ENCODE measurements at regions not wholly inside any gene's neighbourhood (a gene's known extent, or its start where the extent isn't known, plus 50 kb on each side); places are given as distances from the start of the nearest gene placed in this dataset.
"Not testable (repeated sequence)": the region's sequence is repeated elsewhere in the genome, so short reads cannot be mapped to it uniquely, and the experiment has no call there.

- no peak for DNase-seq (ENCODE audit: low read depth)
Observed at GRCh38 chr6:6867404-6867799, 240.4 kb upstream of the RREB1 start.

- DNase-seq (ENCODE audit: low read depth) = no peak
Observed at GRCh38 chr6:6869094-6869493, 238.7 kb upstream of the RREB1 start.

DNA sequence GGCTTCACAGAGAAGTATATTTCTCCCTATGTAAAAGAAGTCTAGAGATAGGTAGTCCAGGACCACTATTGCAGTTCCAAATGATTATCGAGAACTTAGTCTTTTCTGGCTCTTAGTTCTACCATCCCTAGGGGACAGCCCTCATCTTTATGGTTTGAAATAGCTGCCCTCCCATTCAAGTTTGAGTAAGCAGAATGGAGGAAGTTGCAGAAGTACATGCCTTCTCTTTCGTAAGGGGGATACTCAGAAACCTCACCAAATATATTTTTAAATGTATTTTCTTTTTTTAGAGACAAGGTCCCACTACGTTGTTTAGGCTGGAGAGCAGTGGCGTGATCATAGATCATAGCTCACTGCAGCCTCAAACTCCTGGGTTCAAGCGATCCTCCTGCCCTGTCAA is 236.8 kb upstream of the RREB1 start:
- DNase-seq (ENCODE audit: low read depth) = no peak

DNA sequence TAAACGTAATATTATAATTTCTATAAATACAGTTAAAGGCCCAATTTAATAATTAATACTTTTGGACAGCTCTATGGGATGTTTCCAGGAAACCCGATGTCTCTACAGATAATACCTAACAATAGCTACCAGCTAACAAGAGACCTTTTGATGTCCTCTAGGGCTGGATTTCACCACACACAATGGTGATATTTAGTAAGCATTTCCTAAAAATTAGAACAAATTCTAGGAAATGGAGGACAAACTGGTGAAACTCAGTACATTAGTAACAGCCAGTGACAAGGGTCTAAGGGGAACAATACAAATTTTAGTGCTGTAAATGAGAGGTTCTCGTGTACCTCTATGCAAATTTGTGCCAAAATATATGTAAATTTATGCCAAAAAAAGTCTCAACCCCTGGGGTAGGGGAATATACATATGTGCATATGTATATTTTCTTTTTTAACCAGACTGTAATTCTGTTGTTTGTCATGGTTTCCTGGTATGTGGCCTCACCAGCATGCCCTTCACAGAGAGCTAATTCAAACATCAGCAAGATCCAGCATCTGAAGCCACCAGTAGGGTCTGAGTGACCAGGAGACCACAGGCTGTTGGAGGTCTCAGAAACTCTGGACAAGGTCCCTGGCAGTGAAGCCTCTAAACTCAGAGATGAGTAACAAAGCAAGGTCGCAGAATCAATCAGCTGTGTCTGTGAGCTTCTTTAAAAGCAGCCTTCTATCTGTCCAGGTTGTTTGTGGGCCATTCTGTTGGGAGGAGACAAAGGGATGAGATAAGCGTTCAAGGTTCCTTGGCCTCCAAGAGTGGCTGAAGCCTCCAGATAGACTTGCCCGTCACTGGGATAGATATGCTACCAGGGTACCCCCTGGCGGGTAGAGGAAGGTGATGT is 235.1 kb upstream of the RREB1 start:
- DNase-seq (ENCODE audit: low read depth) = no peak

DNA sequence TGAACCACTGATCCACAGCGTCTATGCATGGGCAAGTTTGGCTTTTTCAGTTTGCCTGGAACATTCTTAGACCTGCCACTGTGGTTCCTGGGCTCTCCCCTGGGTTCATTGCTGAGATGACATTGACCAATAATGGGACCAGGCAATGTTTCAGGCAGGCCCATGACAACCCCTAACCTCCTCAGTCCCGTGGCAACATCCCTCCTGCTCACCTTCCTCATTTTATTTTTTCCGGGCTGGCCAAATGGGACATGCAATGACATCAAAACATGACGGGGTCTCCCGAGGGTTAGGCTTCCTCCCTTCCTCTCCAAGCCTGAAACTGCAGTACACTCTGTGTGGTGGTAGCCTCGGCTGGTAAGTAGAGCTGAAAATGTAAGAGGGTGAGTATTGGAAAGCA is 234.0 kb upstream of the RREB1 start:
- DNase-seq (ENCODE audit: low read depth) = no peak

DNA sequence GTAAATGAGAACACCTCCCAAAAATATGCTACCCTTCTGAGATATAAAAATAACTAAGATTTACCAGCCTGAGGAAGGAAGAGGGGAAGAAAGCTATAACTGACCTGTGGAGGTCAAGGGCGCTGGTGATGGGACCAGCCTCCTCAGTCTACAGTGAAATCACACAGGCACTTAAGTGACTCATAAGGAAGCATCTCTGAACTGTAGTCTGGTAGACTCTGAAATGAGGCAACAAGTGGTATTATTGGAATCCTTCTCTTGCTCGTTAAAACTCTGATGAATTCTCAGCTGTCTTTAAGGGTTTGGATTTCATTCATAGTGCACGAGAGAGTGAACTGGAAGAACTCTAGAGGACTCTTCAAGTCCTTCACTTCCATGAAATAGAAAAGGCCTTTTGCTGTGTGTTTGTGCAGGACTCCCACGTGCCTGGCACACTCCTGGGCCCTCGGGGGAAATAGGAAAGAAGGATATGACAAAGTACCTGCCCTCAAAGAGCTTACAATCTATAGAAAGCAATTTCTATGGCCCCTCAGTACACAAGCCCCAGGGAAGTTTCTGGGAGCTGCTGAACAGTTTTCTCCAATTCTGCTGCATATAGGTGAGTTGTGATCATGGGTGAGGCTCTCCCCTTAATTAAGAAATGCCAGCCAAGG is 231.8 kb upstream of the RREB1 start:
- DNase-seq (ENCODE audit: low read depth) = no peak

- not testable (repeated sequence) for DNase-seq (ENCODE audit: low read depth)
Observed at GRCh38 chr6:6877792-6878191, 230.0 kb upstream of the RREB1 start.

GRCh38 chr6:6878887-6879585 is 228.7 kb upstream of the RREB1 start:
- DNase-seq (ENCODE audit: low read depth) = no peak

- not testable (repeated sequence) for DNase-seq (ENCODE audit: low read depth)
Observed at GRCh38 chr6:6879586-6879974, 228.2 kb upstream of the RREB1 start.

- DNase-seq (ENCODE audit: low read depth) = no peak
Observed at GRCh38 chr6:6880745-6881437, 226.9 kb upstream of the RREB1 start.

DNA sequence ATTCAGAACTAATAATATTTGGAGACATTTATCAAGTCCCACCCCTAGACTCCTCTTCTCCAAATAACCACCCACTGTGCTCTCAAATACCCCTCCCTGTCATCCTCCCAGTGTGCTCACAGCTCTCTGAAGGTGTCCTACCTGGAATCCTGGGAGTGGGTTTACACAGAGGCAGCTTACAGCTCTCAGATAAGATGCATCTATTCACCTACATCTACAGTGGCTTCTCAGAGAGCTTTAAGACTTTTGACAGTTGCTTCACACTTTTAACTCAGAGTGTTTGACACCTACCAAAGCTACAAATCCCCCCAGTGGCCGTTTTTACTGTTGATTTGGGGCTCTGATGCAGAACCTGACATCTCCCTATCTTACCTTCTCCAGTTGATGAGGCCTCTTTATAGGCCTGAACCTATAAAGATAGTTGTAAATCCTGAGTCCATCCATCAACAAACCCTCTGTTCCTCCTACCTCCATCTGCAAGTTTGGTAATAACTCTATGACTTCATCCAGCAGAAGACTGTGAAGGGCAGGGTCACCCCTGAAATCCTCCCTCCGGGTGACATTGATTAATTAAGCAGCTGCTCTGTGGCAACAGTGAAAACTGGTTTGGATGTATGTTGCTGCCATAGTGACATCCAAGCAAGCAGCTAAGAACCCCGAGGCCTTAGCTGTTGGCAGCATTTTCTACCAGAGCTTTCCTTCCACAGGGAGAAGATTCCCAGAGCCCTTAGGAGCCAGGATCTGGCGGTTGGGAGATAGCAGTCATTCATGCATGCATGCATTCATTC is 226.1 kb upstream of the RREB1 start:
- DNase-seq (ENCODE audit: low read depth) = no peak

DNA sequence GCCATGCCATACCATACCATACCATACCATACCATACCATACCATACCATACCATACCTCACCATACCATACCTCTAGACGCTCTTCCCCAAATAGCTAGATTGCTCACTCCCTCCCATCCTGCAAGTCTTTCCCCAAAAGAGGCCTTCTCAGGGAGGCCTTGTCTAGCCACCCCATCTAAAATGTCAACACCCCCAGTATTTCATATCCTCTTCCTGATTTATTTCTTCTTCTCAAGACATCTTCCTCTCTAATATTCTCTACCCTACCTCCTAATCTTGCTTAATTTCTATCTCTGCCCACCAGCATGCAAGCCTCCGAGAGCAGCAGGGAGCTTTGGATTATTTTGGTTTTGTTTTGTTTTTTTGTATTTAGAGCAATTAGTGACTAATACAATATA is 225.2 kb upstream of the RREB1 start:
- no peak for DNase-seq (ENCODE audit: low read depth)

- DNase-seq (ENCODE audit: low read depth) = no peak
Observed at GRCh38 chr6:6883011-6883410, 224.8 kb upstream of the RREB1 start.

DNA sequence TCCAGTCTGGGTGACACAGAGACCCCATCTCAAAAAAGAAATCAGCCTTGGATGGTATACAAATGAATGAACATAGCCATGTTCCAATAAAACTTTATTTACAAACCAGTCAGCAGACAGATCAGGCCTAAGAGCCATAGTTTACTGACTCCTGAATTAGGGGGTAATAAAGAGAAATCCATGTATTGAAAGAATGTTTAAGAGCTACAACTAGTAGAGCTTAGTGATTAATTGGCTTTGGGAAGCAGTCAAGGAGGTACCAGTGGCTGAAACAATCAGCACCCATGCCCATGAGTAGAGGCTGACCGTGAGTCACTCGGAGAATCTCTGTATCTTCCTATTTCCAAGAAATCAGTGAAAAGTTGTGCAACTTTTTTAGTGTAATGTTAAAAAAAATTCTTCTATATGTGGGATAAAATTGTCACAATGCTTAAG is 223.6 kb upstream of the RREB1 start:
- no peak for DNase-seq (ENCODE audit: low read depth)

DNA sequence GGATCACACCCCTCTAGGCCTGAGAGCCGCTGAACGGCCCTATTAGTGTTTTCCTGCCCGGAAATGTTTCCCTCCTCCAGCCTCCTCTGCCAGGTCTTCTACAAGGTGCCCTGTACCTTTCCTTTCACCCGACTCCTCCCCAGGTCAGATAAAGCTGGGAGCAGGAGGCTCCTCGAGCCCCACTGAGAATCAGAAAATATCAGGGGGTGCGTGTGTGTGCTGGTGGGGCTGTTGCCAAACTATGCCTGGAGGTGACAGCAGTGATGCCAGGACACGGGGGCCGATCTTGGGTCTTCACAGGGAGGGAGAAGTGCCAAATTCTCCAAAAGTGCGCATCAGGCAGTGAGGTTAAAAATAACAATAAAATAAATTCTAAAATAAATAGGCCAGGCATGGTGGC is 222.8 kb upstream of the RREB1 start:
- DNase-seq (ENCODE audit: low read depth) = no peak

DNA sequence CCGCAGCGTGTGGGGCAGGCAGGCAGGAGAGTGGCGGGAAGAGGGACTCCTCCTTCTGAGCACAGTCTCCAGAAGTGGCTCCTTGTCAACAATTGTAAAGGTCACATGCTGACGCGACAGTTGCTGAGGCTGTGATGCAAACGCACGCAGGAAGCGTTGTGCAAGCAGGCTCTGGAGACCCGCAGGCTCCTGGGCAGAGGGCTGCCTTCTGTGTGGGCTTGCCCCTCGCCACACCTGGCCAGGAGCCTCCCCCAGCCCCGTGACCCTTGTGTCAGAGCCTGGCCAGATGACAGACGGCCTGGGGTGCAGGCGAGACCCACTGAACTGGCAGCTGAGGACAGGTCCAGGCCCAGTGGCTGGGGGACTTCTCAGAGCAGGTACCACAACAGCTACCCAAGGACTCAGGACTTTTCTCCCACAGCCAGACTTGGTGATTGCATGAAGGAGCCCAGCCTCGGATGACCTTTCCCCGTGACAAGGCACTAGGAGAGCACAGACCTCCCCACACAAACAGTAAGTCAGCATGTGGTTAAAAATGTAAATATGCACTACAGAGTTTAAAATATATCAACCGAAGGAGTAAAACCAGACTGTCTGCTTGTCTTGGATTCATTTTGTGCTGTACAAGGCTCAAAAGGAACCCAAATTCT is 222.1 kb upstream of the RREB1 start:
- DNase-seq (ENCODE audit: low read depth) = no peak

- no peak for DNase-seq (ENCODE audit: low read depth)
Observed at GRCh38 chr6:6886171-6886885, 221.4 kb upstream of the RREB1 start.

- no peak for DNase-seq (ENCODE audit: low read depth)
Observed at GRCh38 chr6:6886886-6887285, 220.9 kb upstream of the RREB1 start.

GRCh38 chr6:6889601-6890000 is 218.2 kb upstream of the RREB1 start:
- no peak for DNase-seq (ENCODE audit: low read depth)

GRCh38 chr6:6890400-6890858 is 217.3 kb upstream of the RREB1 start:
- DNase-seq (ENCODE audit: low read depth) = no peak

Data from stimulated activated CD8-positive, alpha-beta memory T cell treated with anti-CD3 and anti-CD28 coated beads, Interleukin-12 subunit alpha, Interleukin-12 subunit beta, amount 100 ng/mL, for 4 hours (primary cell).